K562 (cell line): ENCODE measurements at regions not wholly inside any gene's neighbourhood (a gene's known extent, or its start where the extent isn't known, plus 50 kb on each side); places are given as distances from the start of the nearest gene placed in this dataset.

Experiments used
- ATF1 ChIP-seq, 2 experiments: fragments of 450-650 bp in 1 of 2; IDR thresholded peaks; 2 replicates each; pipeline ENCODE4 v1.6.1; 2016; ENCODE audit warnings: missing compliant biosample characterization in 1 of 2, missing genetic modification characterization in 1 of 2
- EHMT2 ChIP-seq: fragments of 450-650 bp; IDR thresholded peaks from 2 replicates; pipeline ENCODE4 v1.6.1; 2018; ENCODE audit warnings: antibody characterized with exemption
- EZH2 ChIP-seq: IDR thresholded peaks from 2 replicates; pipeline ENCODE4 v1.6.1; 2012; ENCODE audit warnings: low read depth, mild to moderate bottlenecking, inconsistent platforms, low read length, borderline replicate concordance
- LEF1 ChIP-seq: fragments of 450-650 bp; IDR thresholded peaks from 2 replicates; pipeline ENCODE4 v1.6.1; 2016; ENCODE audit warnings: mild to moderate bottlenecking
- PHF20 ChIP-seq: fragments of 450-650 bp; IDR thresholded peaks from 2 replicates; pipeline ENCODE4 v1.6.1; 2018; ENCODE audit not compliant: partially characterized antibody
- SUPT5H ChIP-seq: fragments of 450-650 bp; IDR thresholded peaks from 2 replicates; pipeline ENCODE4 v1.6.1; 2016
- TF ChIP-seq, protein P1 (sequence below), 3 experiments: IDR thresholded peaks in 2 of 3; conservative IDR thresholded peaks in 1 of 3; 2 replicates each; pipeline ENCODE4 v1.5.1; 2011 to 2012; ENCODE audit warnings: low read length in 3 of 3, mild to moderate bottlenecking in 3 of 3, control low read depth in 2 of 3, improper control_type of control experiment in 1 of 3, inconsistent platforms in 1 of 3, low read depth in 1 of 3, mixed read lengths in 1 of 3, moderate library complexity in 1 of 3; ENCODE audit not compliant: insufficient read depth in 2 of 3
- TF ChIP-seq, protein P2 (sequence below), 2 experiments: fragments of 450-650 bp; formaldehyde crosslinking in 1 of 2; IDR thresholded peaks; 2 replicates each; pipeline versions ENCODE4 v1.4.0 to v1.6.1; 2014 to 2020; ENCODE audit warnings: mild to moderate bottlenecking in 2 of 2, borderline replicate concordance in 1 of 2, low read depth in 1 of 2
- TF ChIP-seq, protein P3 (sequence below): fragments of 450-650 bp; IDR thresholded peaks from 2 replicates; pipeline ENCODE4 v1.6.1; 2017; ENCODE audit warnings: mild to moderate bottlenecking, moderate library complexity
- TF ChIP-seq, protein P4 (sequence below): conservative IDR thresholded peaks from 2 replicates; pipeline ENCODE4 v1.6.1; 2011; ENCODE audit warnings: low read depth, mild to moderate bottlenecking, low read length; ENCODE audit not compliant: control insufficient read depth

DNA sequence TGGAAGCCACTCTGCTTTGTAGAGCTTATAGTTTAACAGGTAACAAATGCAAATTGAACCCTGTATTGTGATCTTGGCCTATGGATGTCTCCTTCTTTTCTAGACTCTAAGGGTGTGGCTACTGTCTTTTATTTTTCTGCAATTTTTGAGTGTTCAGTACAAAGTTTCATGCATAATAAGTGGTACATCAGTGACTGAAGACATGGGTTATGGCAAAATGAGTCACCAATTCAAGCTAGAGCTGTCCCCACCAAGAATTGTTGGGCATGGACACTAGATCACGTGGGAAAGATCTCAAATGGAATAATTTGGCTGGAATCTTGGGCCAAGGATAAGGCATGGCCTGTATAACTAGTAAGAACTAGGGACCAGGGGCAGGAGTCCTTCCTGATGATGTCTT, 228.4 kb upstream of the N4BP1 start:
- TF ChIP-seq LEF1, result no peak
- TF ChIP-seq, protein P1, sequence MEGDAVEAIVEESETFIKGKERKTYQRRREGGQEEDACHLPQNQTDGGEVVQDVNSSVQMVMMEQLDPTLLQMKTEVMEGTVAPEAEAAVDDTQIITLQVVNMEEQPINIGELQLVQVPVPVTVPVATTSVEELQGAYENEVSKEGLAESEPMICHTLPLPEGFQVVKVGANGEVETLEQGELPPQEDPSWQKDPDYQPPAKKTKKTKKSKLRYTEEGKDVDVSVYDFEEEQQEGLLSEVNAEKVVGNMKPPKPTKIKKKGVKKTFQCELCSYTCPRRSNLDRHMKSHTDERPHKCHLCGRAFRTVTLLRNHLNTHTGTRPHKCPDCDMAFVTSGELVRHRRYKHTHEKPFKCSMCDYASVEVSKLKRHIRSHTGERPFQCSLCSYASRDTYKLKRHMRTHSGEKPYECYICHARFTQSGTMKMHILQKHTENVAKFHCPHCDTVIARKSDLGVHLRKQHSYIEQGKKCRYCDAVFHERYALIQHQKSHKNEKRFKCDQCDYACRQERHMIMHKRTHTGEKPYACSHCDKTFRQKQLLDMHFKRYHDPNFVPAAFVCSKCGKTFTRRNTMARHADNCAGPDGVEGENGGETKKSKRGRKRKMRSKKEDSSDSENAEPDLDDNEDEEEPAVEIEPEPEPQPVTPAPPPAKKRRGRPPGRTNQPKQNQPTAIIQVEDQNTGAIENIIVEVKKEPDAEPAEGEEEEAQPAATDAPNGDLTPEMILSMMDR (IDR thresholded peaks at IDR 0.05 in 2 of 3, conservative IDR thresholded peaks at IDR 0.05 in 1 of 3; ENCODE audit: insufficient read depth in 2 of 3, low read depth in 1 of 3, low read length in 3 of 3), result no peak
- TF ChIP-seq, protein P2, sequence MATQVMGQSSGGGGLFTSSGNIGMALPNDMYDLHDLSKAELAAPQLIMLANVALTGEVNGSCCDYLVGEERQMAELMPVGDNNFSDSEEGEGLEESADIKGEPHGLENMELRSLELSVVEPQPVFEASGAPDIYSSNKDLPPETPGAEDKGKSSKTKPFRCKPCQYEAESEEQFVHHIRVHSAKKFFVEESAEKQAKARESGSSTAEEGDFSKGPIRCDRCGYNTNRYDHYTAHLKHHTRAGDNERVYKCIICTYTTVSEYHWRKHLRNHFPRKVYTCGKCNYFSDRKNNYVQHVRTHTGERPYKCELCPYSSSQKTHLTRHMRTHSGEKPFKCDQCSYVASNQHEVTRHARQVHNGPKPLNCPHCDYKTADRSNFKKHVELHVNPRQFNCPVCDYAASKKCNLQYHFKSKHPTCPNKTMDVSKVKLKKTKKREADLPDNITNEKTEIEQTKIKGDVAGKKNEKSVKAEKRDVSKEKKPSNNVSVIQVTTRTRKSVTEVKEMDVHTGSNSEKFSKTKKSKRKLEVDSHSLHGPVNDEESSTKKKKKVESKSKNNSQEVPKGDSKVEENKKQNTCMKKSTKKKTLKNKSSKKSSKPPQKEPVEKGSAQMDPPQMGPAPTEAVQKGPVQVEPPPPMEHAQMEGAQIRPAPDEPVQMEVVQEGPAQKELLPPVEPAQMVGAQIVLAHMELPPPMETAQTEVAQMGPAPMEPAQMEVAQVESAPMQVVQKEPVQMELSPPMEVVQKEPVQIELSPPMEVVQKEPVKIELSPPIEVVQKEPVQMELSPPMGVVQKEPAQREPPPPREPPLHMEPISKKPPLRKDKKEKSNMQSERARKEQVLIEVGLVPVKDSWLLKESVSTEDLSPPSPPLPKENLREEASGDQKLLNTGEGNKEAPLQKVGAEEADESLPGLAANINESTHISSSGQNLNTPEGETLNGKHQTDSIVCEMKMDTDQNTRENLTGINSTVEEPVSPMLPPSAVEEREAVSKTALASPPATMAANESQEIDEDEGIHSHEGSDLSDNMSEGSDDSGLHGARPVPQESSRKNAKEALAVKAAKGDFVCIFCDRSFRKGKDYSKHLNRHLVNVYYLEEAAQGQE (IDR thresholded peaks at IDR 0.05; ENCODE audit: borderline replicate concordance), result no peak
- TF ChIP-seq, protein P2 (CRISPR knock-in tag; IDR thresholded peaks at IDR 0.05; ENCODE audit: low read depth), result no peak
- TF ChIP-seq, protein P3, sequence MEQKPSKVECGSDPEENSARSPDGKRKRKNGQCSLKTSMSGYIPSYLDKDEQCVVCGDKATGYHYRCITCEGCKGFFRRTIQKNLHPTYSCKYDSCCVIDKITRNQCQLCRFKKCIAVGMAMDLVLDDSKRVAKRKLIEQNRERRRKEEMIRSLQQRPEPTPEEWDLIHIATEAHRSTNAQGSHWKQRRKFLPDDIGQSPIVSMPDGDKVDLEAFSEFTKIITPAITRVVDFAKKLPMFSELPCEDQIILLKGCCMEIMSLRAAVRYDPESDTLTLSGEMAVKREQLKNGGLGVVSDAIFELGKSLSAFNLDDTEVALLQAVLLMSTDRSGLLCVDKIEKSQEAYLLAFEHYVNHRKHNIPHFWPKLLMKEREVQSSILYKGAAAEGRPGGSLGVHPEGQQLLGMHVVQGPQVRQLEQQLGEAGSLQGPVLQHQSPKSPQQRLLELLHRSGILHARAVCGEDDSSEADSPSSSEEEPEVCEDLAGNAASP, result no peak
- no peak for TF ChIP-seq SUPT5H
- TF ChIP-seq PHF20, result no peak
- TF ChIP-seq ATF1 (CRISPR knock-in tag; IDR thresholded peaks at IDR 0.05), result no peak
- TF ChIP-seq ATF1 (tag; IDR thresholded peaks at IDR 0.05), result no peak
- no peak for TF ChIP-seq EHMT2
- TF ChIP-seq, protein P4, sequence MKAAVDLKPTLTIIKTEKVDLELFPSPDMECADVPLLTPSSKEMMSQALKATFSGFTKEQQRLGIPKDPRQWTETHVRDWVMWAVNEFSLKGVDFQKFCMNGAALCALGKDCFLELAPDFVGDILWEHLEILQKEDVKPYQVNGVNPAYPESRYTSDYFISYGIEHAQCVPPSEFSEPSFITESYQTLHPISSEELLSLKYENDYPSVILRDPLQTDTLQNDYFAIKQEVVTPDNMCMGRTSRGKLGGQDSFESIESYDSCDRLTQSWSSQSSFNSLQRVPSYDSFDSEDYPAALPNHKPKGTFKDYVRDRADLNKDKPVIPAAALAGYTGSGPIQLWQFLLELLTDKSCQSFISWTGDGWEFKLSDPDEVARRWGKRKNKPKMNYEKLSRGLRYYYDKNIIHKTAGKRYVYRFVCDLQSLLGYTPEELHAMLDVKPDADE, result no peak
- TF ChIP-seq EZH2, result no peak
